A549 (cell line): ENCODE measurements at regions not wholly inside any gene's neighbourhood (a gene's known extent, or its start where the extent isn't known, plus 50 kb on each side); places are given as distances from the start of the nearest gene placed in this dataset.

Experiments used
- CBX2 ChIP-seq: fragments of 200-600 bp; sonication (generic); IDR thresholded peaks from 2 replicates; pipeline ENCODE4 v1.6.1; 2016; ENCODE audit warnings: low read depth, mild to moderate bottlenecking, borderline replicate concordance
- CTCF ChIP-seq: fragments of >200 bp; sonication (Bioruptor Twin); formaldehyde crosslinking; IDR thresholded peaks from 3 replicates; pipeline ENCODE4 v1.5.1; 2016
- E2F6 ChIP-seq: IDR thresholded peaks from 2 replicates; pipeline ENCODE4 v1.6.1; 2012; ENCODE audit warnings: low read depth, borderline replicate concordance
- HMGXB4 ChIP-seq: fragments of 250-450 bp; sonication (Bioruptor Pico); IDR thresholded peaks from 2 replicates; pipeline ENCODE4 v1.5.0; 2021; ENCODE audit warnings: mild to moderate bottlenecking, moderate library complexity, borderline replicate concordance

- TF ChIP-seq CTCF (no peak), E2F6 (no peak), CBX2 (no peak), HMGXB4 (CRISPR knock-in tag) (no peak)
These were observed 357.9 kb downstream of the IRX2 start for GRCh38 chr5:2393556-2393955.
